Cardiac muscle cell (in vitro differentiated cells and primary cell): ENCODE measurements at regions not wholly inside any gene's neighbourhood (a gene's known extent, or its start where the extent isn't known, plus 50 kb on each side); places are given as distances from the start of the nearest gene placed in this dataset.

Source experiments
- DNase-seq, 2 donors: peaks; one replicate each; pipeline versions ENCODE4 v3.0.0 to v3.0.0-alpha.2; 2010 to 2017; ENCODE audit warnings: low read depth in 1 of 2, low spot score in 1 of 2
- H3K27ac ChIP-seq: fragments of 200-600 bp; sonication (generic); 2 replicates; pipeline ENCODE4 v1.5.1; 2016
- H3K27me3 ChIP-seq: fragments of 200-600 bp; sonication (generic); 2 replicates; pipeline ENCODE4 v1.6.0; 2016; ENCODE audit warnings: control low read depth
- H3K36me3 ChIP-seq: fragments of 200-600 bp; sonication (generic); 2 replicates; pipeline ENCODE4 v1.5.1; 2016; ENCODE audit warnings: control low read depth
- H3K4me1 ChIP-seq: fragments of 200-600 bp; sonication (generic); 2 replicates; pipeline ENCODE4 v1.8.1; 2017; ENCODE audit warnings: low read depth, mild to moderate bottlenecking, mixed run types
- H3K4me3 ChIP-seq: fragments of 200-600 bp; sonication (generic); 2 replicates; pipeline ENCODE4 v1.5.1; 2016; ENCODE audit warnings: mild to moderate bottlenecking
- H3K9me3 ChIP-seq: fragments of 200-600 bp; sonication (generic); 2 replicates; pipeline ENCODE4 v1.5.1; 2017; ENCODE audit warnings: low read depth, mild to moderate bottlenecking, control low read depth
- CTCF ChIP-seq: IDR thresholded peaks from 2 replicates; pipeline ENCODE4 v1.5.1; 2012; ENCODE audit warnings: low read depth, mild to moderate bottlenecking, low read length

- no peak for DNase-seq
- Histone ChIP-seq H3K36me3 (no peaks in the 10 kb centered on the region), H3K27me3 (peaks cover 31% of the 10 kb centered on the region), H3K9me3 (no peaks in the 10 kb centered on the region), H3K27ac (no peak overlapping the region), H3K4me3 (no peak overlapping the region), H3K4me1 (no peaks in the 10 kb centered on the region)
- no peak for TF ChIP-seq CTCF
These were observed 223.2 kb upstream of the EXOC2 start for GRCh38 chr6:916131-916530.

- H3K27ac ChIP-seq = no peak overlapping the region
- TF ChIP-seq CTCF = peak; percentile 22
- H3K4me1 ChIP-seq = no peaks in the 10 kb centered on the region
- peaks cover 37% of the 10 kb centered on the region for H3K27me3 ChIP-seq
- no peaks in the 10 kb centered on the region for H3K36me3 ChIP-seq
- H3K4me3 ChIP-seq = no peak overlapping the region
- peak; percentile 16 to 28 for DNase-seq
- no peaks in the 10 kb centered on the region for H3K9me3 ChIP-seq
These were observed 220.2 kb upstream of the EXOC2 start for GRCh38 chr6:912871-913835.

- no peaks in the 10 kb centered on the region for H3K9me3 ChIP-seq
- DNase-seq = no peak
- H3K36me3 ChIP-seq = no peaks in the 10 kb centered on the region
- H3K4me3 ChIP-seq = no peak overlapping the region
- H3K27me3 ChIP-seq = peaks cover 28% of the 10 kb centered on the region
- H3K27ac ChIP-seq = no peak overlapping the region
- TF ChIP-seq CTCF = no peak
- no peaks in the 10 kb centered on the region for H3K4me1 ChIP-seq
These were observed 215.0 kb upstream of the EXOC2 start for GRCh38 chr6:907928-908327.

GRCh38 chr6:906920-907319 is 214.0 kb upstream of the EXOC2 start:
- H3K36me3 ChIP-seq = no peaks in the 10 kb centered on the region
- no peaks in the 10 kb centered on the region for H3K4me1 ChIP-seq
- no peak overlapping the region for H3K4me3 ChIP-seq
- no peak overlapping the region for H3K27ac ChIP-seq
- no peak for TF ChIP-seq CTCF
- no peak for DNase-seq
- H3K9me3 ChIP-seq = no peaks in the 10 kb centered on the region
- H3K27me3 ChIP-seq = peaks cover 24% of the 10 kb centered on the region

- TF ChIP-seq CTCF = no peak
- no peak overlapping the region for H3K4me3 ChIP-seq
- peaks cover 15% of the 10 kb centered on the region for H3K27me3 ChIP-seq
- no peak for DNase-seq
- H3K4me1 ChIP-seq = no peaks in the 10 kb centered on the region
- no peaks in the 10 kb centered on the region for H3K36me3 ChIP-seq
- H3K9me3 ChIP-seq = no peaks in the 10 kb centered on the region
- H3K27ac ChIP-seq = no peak overlapping the region
These were observed 212.6 kb upstream of the EXOC2 start for GRCh38 chr6:905556-905955.
